Fibroblast of villous mesenchyme (primary cell): ENCODE measurements at regions not wholly inside any gene's neighbourhood (a gene's known extent, or its start where the extent isn't known, plus 50 kb on each side); places are given as distances from the start of the nearest gene placed in this dataset.

Experiments
- DNase-seq: peaks from one replicate; pipeline ENCODE4 v3.0.0-alpha.2; 2010; ENCODE audit warnings: low read depth
- H3K4me3 ChIP-seq: 2 replicates; pipeline ENCODE4 v1.5.1; 2011; ENCODE audit warnings: low read depth, mild to moderate bottlenecking, low read length
- CTCF ChIP-seq: IDR thresholded peaks from 2 replicates; pipeline ENCODE4 v1.5.1; 2012; ENCODE audit warnings: low read depth, mild to moderate bottlenecking, low read length; ENCODE audit not compliant: insufficient read depth

DNA sequence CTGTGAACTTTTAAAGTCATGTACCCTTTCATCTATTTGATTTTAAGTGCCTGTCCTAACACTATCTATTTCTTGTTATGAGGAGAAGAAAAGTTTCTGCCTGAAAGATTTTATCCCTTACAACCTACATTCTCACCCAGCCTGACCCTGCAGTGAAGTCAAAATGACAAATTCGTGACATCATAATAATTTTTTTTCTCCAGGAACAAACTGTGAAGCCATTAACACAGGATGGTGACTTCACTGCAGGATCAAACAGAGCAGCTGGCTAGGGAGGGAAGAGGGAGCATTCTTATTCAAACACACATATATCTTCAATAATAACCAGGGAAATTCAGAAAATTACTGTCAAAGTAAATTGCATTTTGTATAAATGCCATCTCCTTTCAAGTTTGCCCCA, 147.8 kb upstream of the PRMT6 start:
- no peak for DNase-seq
- H3K4me3 ChIP-seq, result no peak overlapping the region
- no peak for TF ChIP-seq CTCF

DNA sequence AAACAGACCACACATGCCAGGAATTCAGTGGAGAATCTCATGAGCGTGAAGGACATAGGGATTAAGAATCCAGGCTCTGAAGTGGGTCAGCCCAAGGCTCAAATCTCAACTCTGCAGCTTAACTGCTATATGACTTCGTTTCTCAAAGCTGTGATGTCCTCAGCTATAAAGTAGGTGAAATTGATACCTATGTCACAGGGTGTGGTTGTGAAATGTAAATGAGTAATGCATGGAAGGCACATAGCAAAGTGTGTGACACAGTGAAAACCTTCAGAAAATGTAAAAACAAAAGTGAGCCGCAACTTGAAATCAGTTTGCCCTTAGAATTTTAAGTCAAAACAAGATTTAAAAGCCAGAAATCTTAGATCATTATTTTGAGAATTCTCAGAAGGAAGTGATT, 145.7 kb upstream of the PRMT6 start:
- DNase-seq, result no peak
- H3K4me3 ChIP-seq, result no peak overlapping the region
- no peak for TF ChIP-seq CTCF

DNA sequence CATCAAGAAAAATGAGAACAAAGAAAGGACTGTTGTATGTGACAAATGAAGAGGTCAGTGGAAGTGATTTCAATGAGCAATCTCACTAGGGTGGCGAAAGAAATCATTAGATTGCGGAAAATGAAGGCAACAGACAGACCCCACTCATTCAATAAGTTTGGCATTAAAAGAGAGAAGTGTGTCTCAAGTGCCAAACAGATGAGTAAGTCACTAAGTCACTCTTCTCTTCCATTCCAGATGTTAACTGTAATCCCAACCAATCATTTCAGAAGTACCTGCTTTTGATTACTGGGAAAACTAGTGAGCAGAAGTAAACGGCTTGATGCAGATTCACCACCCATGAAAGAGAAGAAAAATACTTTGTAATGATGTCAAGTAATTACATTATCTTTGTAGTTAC, 144.3 kb upstream of the PRMT6 start:
- no peak for DNase-seq
- TF ChIP-seq CTCF, result no peak
- no peak overlapping the region for H3K4me3 ChIP-seq

- no peak for TF ChIP-seq CTCF
- no peak overlapping the region for H3K4me3 ChIP-seq
- DNase-seq, result no peak
These were observed 135.3 kb upstream of the PRMT6 start for GRCh38 chr1:106921186-106921585.

DNA sequence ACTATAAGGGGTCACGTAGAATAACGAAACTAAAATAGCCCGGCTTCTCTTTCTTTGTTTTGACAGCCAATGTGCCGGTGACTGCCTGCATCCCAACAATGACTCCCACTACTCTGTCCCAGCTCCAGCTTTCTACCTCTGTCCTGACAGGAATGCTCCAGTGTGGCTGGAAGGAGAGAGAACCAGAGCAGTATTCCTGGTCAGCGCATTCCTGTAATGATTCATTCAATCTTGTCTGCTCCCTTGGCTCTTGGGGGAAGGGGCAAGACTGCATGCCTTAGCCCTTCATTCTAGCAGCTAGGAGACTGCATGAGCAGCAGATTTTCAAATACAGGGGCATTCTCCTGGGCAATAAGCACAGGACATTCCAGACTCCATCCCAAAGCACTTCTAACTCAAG, 132.1 kb upstream of the PRMT6 start:
- H3K4me3 ChIP-seq, result no peak overlapping the region
- no peak for TF ChIP-seq CTCF
- no peak for DNase-seq

DNA sequence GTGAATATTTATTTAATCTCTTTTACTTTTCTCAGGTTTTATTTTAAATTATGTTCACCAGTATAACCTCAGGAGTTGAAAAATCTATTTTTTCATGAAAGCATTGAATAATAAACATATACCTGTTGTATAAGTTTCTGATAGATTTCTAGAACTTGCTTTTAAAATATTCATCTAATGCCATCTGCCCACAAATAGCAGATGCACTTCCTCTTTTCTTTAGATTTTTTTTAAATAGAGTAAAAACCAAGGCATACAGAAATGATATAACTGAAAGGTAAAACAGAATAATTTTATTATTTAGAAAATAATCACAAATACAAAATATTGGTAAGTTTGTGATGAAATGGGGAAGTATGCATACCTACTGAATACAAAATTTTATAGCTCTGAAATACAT, 130.7 kb upstream of the PRMT6 start:
- H3K4me3 ChIP-seq, result no peak overlapping the region
- no peak for TF ChIP-seq CTCF
- DNase-seq, result no peak

GRCh38 chr1:106926803-106927582, 129.5 kb upstream of the PRMT6 start:
- no peak overlapping the region for H3K4me3 ChIP-seq
- no peak for TF ChIP-seq CTCF
- no peak for DNase-seq
